ENCODE measurements at regions not wholly inside any gene's neighbourhood (a gene's known extent, or its start where the extent isn't known, plus 50 kb on each side); places are given as distances from the start of the nearest gene placed in this dataset.

GRCh38 chr13:68636784-68637183 lies 1406.6 kb upstream of the PCDH9 start:
- H3K4me3 ChIP-seq (ENCODE audit: low read depth, low read length, poor library complexity, severe bottlenecking) = no peak overlapping the region
- DNase-seq (ENCODE audit: low spot score) = no peak
- no peaks in the 10 kb centered on the region for H3K4me1 ChIP-seq (ENCODE audit: insufficient read depth, low read length, poor library complexity, severe bottlenecking)
- H3K36me3 ChIP-seq (ENCODE audit: insufficient read depth, low read length, poor library complexity, severe bottlenecking) = no peaks in the 10 kb centered on the region
- H3K9me3 ChIP-seq (ENCODE audit: low read depth, low read length, poor library complexity, severe bottlenecking) = no peaks in the 10 kb centered on the region
- intact Hi-C loops (cut with micrococcal nuclease; ENCODE audit: unreplicated experiment) = no loop called here
- TF ChIP-seq, protein P1, sequence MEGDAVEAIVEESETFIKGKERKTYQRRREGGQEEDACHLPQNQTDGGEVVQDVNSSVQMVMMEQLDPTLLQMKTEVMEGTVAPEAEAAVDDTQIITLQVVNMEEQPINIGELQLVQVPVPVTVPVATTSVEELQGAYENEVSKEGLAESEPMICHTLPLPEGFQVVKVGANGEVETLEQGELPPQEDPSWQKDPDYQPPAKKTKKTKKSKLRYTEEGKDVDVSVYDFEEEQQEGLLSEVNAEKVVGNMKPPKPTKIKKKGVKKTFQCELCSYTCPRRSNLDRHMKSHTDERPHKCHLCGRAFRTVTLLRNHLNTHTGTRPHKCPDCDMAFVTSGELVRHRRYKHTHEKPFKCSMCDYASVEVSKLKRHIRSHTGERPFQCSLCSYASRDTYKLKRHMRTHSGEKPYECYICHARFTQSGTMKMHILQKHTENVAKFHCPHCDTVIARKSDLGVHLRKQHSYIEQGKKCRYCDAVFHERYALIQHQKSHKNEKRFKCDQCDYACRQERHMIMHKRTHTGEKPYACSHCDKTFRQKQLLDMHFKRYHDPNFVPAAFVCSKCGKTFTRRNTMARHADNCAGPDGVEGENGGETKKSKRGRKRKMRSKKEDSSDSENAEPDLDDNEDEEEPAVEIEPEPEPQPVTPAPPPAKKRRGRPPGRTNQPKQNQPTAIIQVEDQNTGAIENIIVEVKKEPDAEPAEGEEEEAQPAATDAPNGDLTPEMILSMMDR (conservative IDR thresholded peaks at IDR 0.05; ENCODE audit: low read depth, low read length) = no peak
- no peak for TF ChIP-seq EZH2 (IDR thresholded peaks at IDR 0.05; ENCODE audit: borderline replicate concordance, low read depth, low read length, poor library complexity, severe bottlenecking)
- no TSS peak for BruUV-seq (replicated peaks)
- no peak overlapping the region for H3K27ac ChIP-seq (ENCODE audit: low read depth, low read length, poor library complexity, severe bottlenecking)
- ChIA-PET CTCF (no interaction called here), POLR2A (ENCODE audit: low non-redundant PET) (no interaction called here)
- H3K27me3 ChIP-seq (replicated peaks; ENCODE audit: insufficient read depth, low read depth, low read length, poor library complexity) = no peaks in the 10 kb centered on the region

- no TSS peak for BruUV-seq (replicated peaks)
- intact Hi-C loops (cut with micrococcal nuclease; ENCODE audit: unreplicated experiment) = no loop called here
- ChIA-PET CTCF (no interaction called here), POLR2A (ENCODE audit: low non-redundant PET) (no interaction called here)
- no peak overlapping the region for H3K4me3 ChIP-seq (ENCODE audit: low read depth, low read length, poor library complexity, severe bottlenecking)
- H3K4me1 ChIP-seq (ENCODE audit: insufficient read depth, low read length, poor library complexity, severe bottlenecking) = no peaks in the 10 kb centered on the region
- no peak overlapping the region for H3K27ac ChIP-seq (ENCODE audit: low read depth, low read length, poor library complexity, severe bottlenecking)
- TF ChIP-seq, protein P1 (conservative IDR thresholded peaks at IDR 0.05; ENCODE audit: low read depth, low read length) = no peak
- TF ChIP-seq EZH2 (IDR thresholded peaks at IDR 0.05; ENCODE audit: borderline replicate concordance, low read depth, low read length, poor library complexity, severe bottlenecking) = no peak
- H3K9me3 ChIP-seq (ENCODE audit: low read depth, low read length, poor library complexity, severe bottlenecking) = no peaks in the 10 kb centered on the region
- no peaks in the 10 kb centered on the region for H3K27me3 ChIP-seq (replicated peaks; ENCODE audit: insufficient read depth, low read depth, low read length, poor library complexity)
- no peak for DNase-seq (ENCODE audit: low spot score)
- H3K36me3 ChIP-seq (ENCODE audit: insufficient read depth, low read length, poor library complexity, severe bottlenecking) = no peaks in the 10 kb centered on the region
These were observed 1398.9 kb upstream of the PCDH9 start for GRCh38 chr13:68628994-68629393.

DNA sequence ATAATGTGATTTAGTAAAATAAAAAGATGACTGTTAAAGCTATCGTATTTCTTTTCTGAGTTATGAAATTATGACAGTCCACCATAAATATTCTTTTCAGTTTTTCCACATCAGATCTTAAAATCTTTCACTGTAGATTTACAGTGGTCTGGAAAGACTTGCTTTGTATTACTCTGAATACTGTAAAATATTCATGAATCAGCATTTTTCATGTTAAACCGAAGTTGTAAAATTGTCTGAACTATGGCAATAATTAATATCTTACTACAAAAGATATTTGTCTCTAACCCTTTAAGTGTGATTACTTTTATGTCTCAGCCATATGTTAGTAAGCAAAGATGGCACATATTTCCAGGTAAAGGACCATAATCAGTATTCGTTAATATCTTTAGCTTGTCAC lies 1397.2 kb upstream of the PCDH9 start:
- DNase-seq (ENCODE audit: low spot score) = no peak
- no TSS peak for BruUV-seq (replicated peaks)
- ChIA-PET POLR2A (ENCODE audit: low non-redundant PET) (no interaction called here), CTCF (no interaction called here)
- Histone ChIP-seq H3K4me1 (ENCODE audit: insufficient read depth, low read length, poor library complexity, severe bottlenecking) (no peaks in the 10 kb centered on the region), H3K9me3 (ENCODE audit: low read depth, low read length, poor library complexity, severe bottlenecking) (no peaks in the 10 kb centered on the region), H3K27me3 (replicated peaks; ENCODE audit: insufficient read depth, low read depth, low read length, poor library complexity) (no peaks in the 10 kb centered on the region), H3K27ac (ENCODE audit: low read depth, low read length, poor library complexity, severe bottlenecking) (no peak overlapping the region), H3K36me3 (ENCODE audit: insufficient read depth, low read length, poor library complexity, severe bottlenecking) (no peaks in the 10 kb centered on the region), H3K4me3 (ENCODE audit: low read depth, low read length, poor library complexity, severe bottlenecking) (no peak overlapping the region)
- intact Hi-C loops (cut with micrococcal nuclease; ENCODE audit: unreplicated experiment) = no loop called here
- TF ChIP-seq, protein P1 (conservative IDR thresholded peaks at IDR 0.05; ENCODE audit: low read depth, low read length) = no peak
- no peak for TF ChIP-seq EZH2 (IDR thresholded peaks at IDR 0.05; ENCODE audit: borderline replicate concordance, low read depth, low read length, poor library complexity, severe bottlenecking)

Data from A673 (cell line).